H1 (cell line): ENCODE measurements at regions not wholly inside any gene's neighbourhood (a gene's known extent, or its start where the extent isn't known, plus 50 kb on each side); places are given as distances from the start of the nearest gene placed in this dataset.

Experiments
- CTCF ChIA-PET: fragments of 300-600 bp; sonication (Branson Sonifier 250); formaldehyde crosslinking; loops from one replicate; lab custom pipeline; 2021; ENCODE audit not compliant: partially characterized antibody; lab: Charles Lee
- POLR2A ChIA-PET: fragments of 300-600 bp; sonication (Branson Sonifier 250); formaldehyde crosslinking; loops from one replicate; lab custom pipeline; 2021; ENCODE audit warnings: inconsistent platforms; ENCODE audit not compliant: partially characterized antibody; lab: Charles Lee
- DNase-seq, 2 experiments: peaks; one replicate each; pipeline versions ENCODE4 v3.0.0 to v3.0.0-alpha.2; 2010 to 2022; ENCODE audit warnings: low spot score in 2 of 2, low read depth in 1 of 2, mixed read lengths in 1 of 2
- FAIRE-seq: peaks from 2 replicates; lab custom pipeline; 2011; peaks lifted over from hg19 to GRCh38; lab: Jason Lieb, UNC
- H2AFZ ChIP-seq: 2 replicates; pipeline ENCODE4 v1.8.1; 2012; ENCODE audit warnings: low read length, inconsistent platforms
- H2AK5ac ChIP-seq: 2 replicates; pipeline ENCODE4 v1.6.1; 2013; ENCODE audit warnings: low read depth, low read length
- H2BK120ac ChIP-seq: replicated peaks from 2 replicates; pipeline ENCODE3; 2013; ENCODE audit warnings: low read depth, low read length, inconsistent platforms
- H2BK12ac ChIP-seq: 2 replicates; pipeline ENCODE4 v1.6.1; 2013; ENCODE audit warnings: low read depth, low read length
- H2BK15ac ChIP-seq: 2 replicates; pipeline ENCODE4 v1.6.1; 2013; ENCODE audit warnings: low read length
- H2BK20ac ChIP-seq: 2 replicates; pipeline ENCODE4 v1.6.1; 2013; ENCODE audit warnings: low read length
- H2BK5ac ChIP-seq: 2 replicates; pipeline ENCODE4 v1.6.1; 2013; ENCODE audit warnings: low read depth, low read length
- H3K14ac ChIP-seq: 2 replicates; pipeline ENCODE4 v1.6.1; 2013; ENCODE audit warnings: inconsistent platforms; ENCODE audit not compliant: insufficient read length
- H3K18ac ChIP-seq: 2 replicates; pipeline ENCODE4 v1.6.1; 2013; ENCODE audit warnings: low read length; ENCODE audit errors: extremely low read depth
- H3K23ac ChIP-seq: 2 replicates; pipeline ENCODE4 v1.6.1; 2013; ENCODE audit warnings: inconsistent platforms; ENCODE audit not compliant: insufficient read length
- H3K23me2 ChIP-seq: 2 replicates; pipeline ENCODE4 v1.6.1; 2013; ENCODE audit warnings: low read depth, low read length
- H3K27ac ChIP-seq: 2 replicates; pipeline ENCODE4 v1.6.1; 2011; ENCODE audit warnings: low read depth, low read length, inconsistent platforms
- H3K27me3 ChIP-seq, 4 experiments: replicated peaks in 1 of 4; 1 replicate in 1 of 4; 2 replicates in 3 of 4; pipeline versions ENCODE4 v1.6.1 to v1.8.1; 2011 to 2013; ENCODE audit warnings: low read length in 3 of 4, mild to moderate bottlenecking in 3 of 4, inconsistent platforms in 2 of 4, mixed read lengths in 2 of 4, moderate library complexity in 1 of 4; ENCODE audit not compliant: control insufficient read depth in 3 of 4, insufficient read depth in 3 of 4; ENCODE audit errors: extremely low read depth in 1 of 4
- H3K36me3 ChIP-seq, 4 experiments: 2 replicates each; pipeline versions ENCODE4 v1.6.1 to v1.8.1; 2011 to 2013; ENCODE audit warnings: mild to moderate bottlenecking in 4 of 4, low read length in 3 of 4, moderate library complexity in 2 of 4, control low read depth in 1 of 4, inconsistent platforms in 1 of 4; ENCODE audit not compliant: insufficient read depth in 4 of 4, control insufficient read depth in 2 of 4
- H3K4ac ChIP-seq: replicated peaks from 2 replicates; pipeline ENCODE3; 2013; ENCODE audit warnings: low read length, low read depth, mixed read lengths, inconsistent platforms; ENCODE audit not compliant: insufficient read length
- H3K4me1 ChIP-seq, 4 experiments: replicated peaks in 1 of 4; 1 replicate in 1 of 4; 2 replicates in 3 of 4; pipeline versions ENCODE4 v1.6.1 to v1.8.1; 2011 to 2013; ENCODE audit warnings: low read length in 3 of 4, inconsistent platforms in 2 of 4, mixed read lengths in 1 of 4; ENCODE audit not compliant: insufficient read depth in 4 of 4, control insufficient read depth in 3 of 4
- H3K4me2 ChIP-seq, 2 experiments: 2 replicates each; pipeline versions ENCODE4 v1.6.1 to v1.8.1; 2011 to 2013; ENCODE audit warnings: low read depth in 2 of 2, low read length in 2 of 2, control low read depth in 1 of 2, inconsistent platforms in 1 of 2, mild to moderate bottlenecking in 1 of 2; ENCODE audit not compliant: insufficient read depth in 1 of 2
- H3K4me3 ChIP-seq, 4 experiments: fragments of 200-600, 300-600 bp in 1 of 4; sonication (generic), shearing (Covaris generic), sonication (Bioruptor Twin) in 1 of 4; 2 replicates each; pipeline versions ENCODE4 v1.5.1 to v1.8.1; 2011 to 2016; ENCODE audit warnings: low read length in 4 of 4, low read depth in 3 of 4, control low read depth in 2 of 4, inconsistent platforms in 2 of 4, mild to moderate bottlenecking in 2 of 4, mixed read lengths in 1 of 4, moderate library complexity in 1 of 4; ENCODE audit not compliant: insufficient read depth in 2 of 4; ENCODE audit errors: extremely low read depth in 1 of 4
- H3K56ac ChIP-seq: replicated peaks from 2 replicates; pipeline ENCODE3; 2013; ENCODE audit warnings: low read depth, mild to moderate bottlenecking, mixed read lengths, low read length, inconsistent platforms; ENCODE audit not compliant: insufficient read length
- H3K79me1 ChIP-seq: 2 replicates; pipeline ENCODE4 v1.6.1; 2013; ENCODE audit warnings: low read depth, low read length, control low read depth
- H3K79me2 ChIP-seq, 2 experiments: 2 replicates each; pipeline versions ENCODE4 v1.6.1 to v1.8.1; 2012 to 2013; ENCODE audit warnings: low read length in 2 of 2, mild to moderate bottlenecking in 2 of 2, inconsistent platforms in 1 of 2; ENCODE audit not compliant: insufficient read depth in 2 of 2, control insufficient read depth in 1 of 2
- H3K9ac ChIP-seq, 4 experiments: replicated peaks in 1 of 4; 1 replicate in 1 of 4; 2 replicates in 3 of 4; pipeline versions ENCODE4 v1.6.1 to v1.8.1; 2011 to 2013; ENCODE audit warnings: low read depth in 3 of 4, low read length in 3 of 4, control low read depth in 2 of 4, mild to moderate bottlenecking in 2 of 4, moderate library complexity in 2 of 4, inconsistent platforms in 1 of 4; ENCODE audit errors: extremely low read depth in 1 of 4
- H3K9me3 ChIP-seq, 2 experiments: 2 replicates each; pipeline versions ENCODE4 v1.6.1 to v1.8.1; 2012 to 2013; ENCODE audit warnings: mild to moderate bottlenecking in 2 of 2, moderate library complexity in 2 of 2, control low read depth in 1 of 2, inconsistent platforms in 1 of 2, low read depth in 1 of 2, low read length in 1 of 2, mixed read lengths in 1 of 2; ENCODE audit not compliant: insufficient read depth in 2 of 2
- H4K20me1 ChIP-seq, 2 experiments: replicated peaks in 1 of 2; 2 replicates each; pipeline versions ENCODE3 to v1.8.1; 2011 to 2013; ENCODE audit warnings: inconsistent platforms in 2 of 2, low read length in 2 of 2, mild to moderate bottlenecking in 1 of 2; ENCODE audit not compliant: insufficient read depth in 2 of 2, control insufficient read depth in 1 of 2
- H4K5ac ChIP-seq: 2 replicates; pipeline ENCODE4 v1.6.1; 2013; ENCODE audit warnings: low read length, low read depth, mixed read lengths, inconsistent platforms; ENCODE audit not compliant: insufficient read length
- H4K8ac ChIP-seq: 2 replicates; pipeline ENCODE4 v1.8.0; 2013; ENCODE audit warnings: mild to moderate bottlenecking, moderate library complexity, low read length, inconsistent platforms; ENCODE audit not compliant: insufficient read depth; ENCODE audit errors: extremely low read depth
- H4K91ac ChIP-seq: replicated peaks from 2 replicates; pipeline ENCODE3; 2013; ENCODE audit warnings: low read length, mixed read lengths, inconsistent platforms; ENCODE audit not compliant: insufficient read length
- ASH2L ChIP-seq: fragments of 200-600, 300-600 bp; sonication (generic); IDR thresholded peaks from one replicate; pipeline ENCODE4 v1.7.1; 2017; ENCODE audit warnings: low read length
- BCL11A ChIP-seq, 2 experiments: IDR thresholded peaks; one replicate each; pipeline ENCODE4 v1.6.1; 2011; ENCODE audit warnings: low read depth in 2 of 2, low read length in 2 of 2, mild to moderate bottlenecking in 2 of 2
- CBX8 ChIP-seq: fragments of 300-800, 300-1000 bp; sonication (generic); IDR thresholded peaks from 2 replicates; pipeline ENCODE4 v1.7.1; 2016; ENCODE audit warnings: low read depth, low read length, borderline replicate concordance
- KDM4A ChIP-seq: IDR thresholded peaks from one replicate; pipeline ENCODE4 v1.7.1; 2012; ENCODE audit warnings: low read depth, mild to moderate bottlenecking, moderate library complexity, low read length, inconsistent platforms; ENCODE audit not compliant: severe bottlenecking
- SAP30 ChIP-seq: fragments of 300-600 bp; sonication (generic); IDR thresholded peaks from 2 replicates; pipeline ENCODE4 v1.7.1; 2012; ENCODE audit warnings: low read length, moderate library complexity, mild to moderate bottlenecking, inconsistent platforms; ENCODE audit not compliant: insufficient read depth, insufficient replicate concordance
- WGBS, 2 experiments: shearing (Covaris generic) in 1 of 2; methylation state at CpG; one replicate each; pipeline versions ENCODE4 v1.1.6 to v1.1.7; 2013 to 2015; ENCODE audit warnings: low lambda C conversion rate in 2 of 2, mixed read lengths in 2 of 2, inconsistent platforms in 1 of 2, low coverage in 1 of 2, missing lambda C conversion rate in 1 of 2; ENCODE audit not compliant: insufficient replicate concordance in 2 of 2, insufficient coverage in 1 of 2, insufficient read length in 1 of 2; ENCODE audit errors: extremely low coverage in 1 of 2, missing lambda C conversion rate in 1 of 2; 5-methylcytosine and 5-hydroxymethylcytosine counted together

GRCh38 chr6:167575158-167575696, 250.3 kb downstream of the TTLL2 start:
- Histone ChIP-seq H3K56ac (no peak overlapping the region), H4K5ac (no peak overlapping the region)
- CTCF ChIA-PET: interaction anchor here (1.4 kb wide), 1 partner anchor 15 kb away, joined by 3 read pairs; no protein-coding TSS in a partner anchor
- TF ChIP-seq ASH2L: no peak
- no peak for TF ChIP-seq BCL11A (IDR thresholded peaks at IDR 0.05; ENCODE audit: low read depth in 2 of 2, low read length in 2 of 2)
- TF ChIP-seq SAP30: no peak
- no peak for TF ChIP-seq CBX8
- no peak for TF ChIP-seq KDM4A

More at GRCh38 chr6:167575158-167575696, 250.3 kb downstream of the TTLL2 start:
- Histone ChIP-seq H4K8ac (no peak overlapping the region), H2BK12ac (no peak overlapping the region), H2BK120ac (no peak overlapping the region), H2BK15ac (0 out of 2 replicates have a peak overlapping the region, but pooled peaks have one; percentile 5), H3K18ac (no peak overlapping the region), H2AFZ (no peak overlapping the region), H3K79me1 (no peaks in the 10 kb centered on the region), H3K9me3 (no peaks in the 10 kb centered on the region), H3K14ac (no peak overlapping the region), H2BK20ac (no peak overlapping the region; the same call in 1 of the 2 replicates), H3K4me2 (no peak overlapping the region), H3K79me2 (no peaks in the 10 kb centered on the region), H3K27ac (no peak overlapping the region), H2AK5ac (no peak overlapping the region), H4K20me1 (no peaks in the 10 kb centered on the region), H3K4me3 (no peak overlapping the region), H3K4me1 (no peaks in the 10 kb centered on the region; a peak in 2 of 7 replicates), H3K9ac (no peak overlapping the region), H3K4ac (no peak overlapping the region), H3K27me3 (peaks cover 0 to 2% (median 0%) of the 10 kb centered on the region in 4 experiments; a peak in 1 of 7 replicates), H4K91ac (no peak overlapping the region), H3K36me3 (no peaks in the 10 kb centered on the region), H2BK5ac (no peak overlapping the region), H3K23ac (no peak overlapping the region), H3K23me2 (no peaks in the 10 kb centered on the region)
- DNase-seq: no peak
- WGBS, 2 experiments: 93% methylated on average over 23 of the region's 23 CpGs; no CpG with 5 or more reads in 1 of the 2 experiments
- POLR2A ChIA-PET: no interaction called here
- FAIRE-seq: no peak
